SU-DHL-6 (cell line): ENCODE measurements at regions not wholly inside any gene's neighbourhood (a gene's known extent, or its start where the extent isn't known, plus 50 kb on each side); places are given as distances from the start of the nearest gene placed in this dataset.

Experiments used
- CTCF ChIP-seq: fragments of 200-600 bp; sonication (generic); IDR thresholded peaks from one replicate; pipeline ENCODE4 v1.5.1; 2017; ENCODE audit warnings: antibody characterized with exemption, mild to moderate bottlenecking, low read length, moderate library complexity; ENCODE audit not compliant: insufficient read depth, poor library complexity, severe bottlenecking
- EZH2phosphoT487 ChIP-seq: fragments of 200-600 bp; sonication (generic), shearing (Covaris generic); conservative IDR thresholded peaks from 2 replicates; pipeline ENCODE4 v1.6.1; 2018; ENCODE audit warnings: mild to moderate bottlenecking, antibody characterized with exemption, low read length, moderate library complexity, mixed read lengths

GRCh38 chr5:93120051-93120450 lies 461.0 kb downstream of the NR2F1-AS1 start:
- TF ChIP-seq CTCF: no peak
- no peak for TF ChIP-seq EZH2phosphoT487
